ENCODE measurements at regions not wholly inside any gene's neighbourhood (a gene's known extent, or its start where the extent isn't known, plus 50 kb on each side); places are given as distances from the start of the nearest gene placed in this dataset.

DNA sequence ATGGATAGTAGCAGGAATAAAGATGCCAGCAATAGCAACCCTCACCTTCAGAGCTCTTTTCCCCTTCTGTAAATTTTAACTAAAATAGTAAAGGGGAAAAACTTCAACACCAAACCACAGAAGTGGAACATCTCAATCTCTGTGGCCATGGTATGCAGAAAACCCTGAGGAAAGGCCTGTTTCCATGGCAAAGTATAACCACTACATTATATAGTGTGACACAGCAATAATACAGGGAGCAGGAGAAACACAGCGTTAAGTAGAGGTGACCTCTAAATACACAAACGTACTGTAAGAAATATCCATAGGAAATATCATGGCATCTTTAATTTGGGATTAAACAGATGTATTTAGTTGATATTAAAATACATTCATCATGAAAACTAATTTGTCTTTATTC lies 106.4 kb downstream of the SLC24A2 start:
- no peaks in the 10 kb centered on the region for H3K4me1 Mint-ChIP-seq
- H3K27me3 Mint-ChIP-seq = peaks cover 0 to 8% (median 0%) of the 10 kb centered on the region in 3 donors
- no peak overlapping the region for H3K4me3 Mint-ChIP-seq
- H3K36me3 Mint-ChIP-seq = no peaks in the 10 kb centered on the region
- no peak overlapping the region for H3K27ac Mint-ChIP-seq
- ATAC-seq (ENCODE audit: low read depth in 2 of 2) (no peak), DNase-seq (no peak)
- H3K9me3 Mint-ChIP-seq = peaks cover 7 to 27% (median 17%) of the 10 kb centered on the region in 7 donors

DNA sequence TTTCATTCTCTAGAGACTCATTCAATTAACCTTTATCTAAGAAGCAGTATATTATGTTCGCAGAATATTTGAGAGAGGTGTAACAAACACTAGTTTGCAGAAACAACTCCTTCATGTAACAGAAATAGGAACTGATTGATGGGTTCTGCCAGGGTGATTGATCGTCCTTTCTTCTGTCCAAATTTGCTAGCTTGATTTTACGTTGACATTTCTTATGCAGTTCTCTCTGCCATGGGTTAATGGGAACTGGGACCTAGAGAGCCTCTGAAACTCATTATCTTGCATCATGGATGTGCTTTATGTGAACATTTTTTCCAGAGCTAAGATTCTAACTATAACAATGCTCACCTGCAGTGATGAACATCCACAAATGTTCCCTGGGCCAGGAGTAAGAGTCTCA lies 107.0 kb downstream of the SLC24A2 start:
- no peaks in the 10 kb centered on the region for H3K4me1 Mint-ChIP-seq
- no peak for DNase-seq
- peaks cover 0 to 8% (median 0%) of the 10 kb centered on the region in 3 donors for H3K27me3 Mint-ChIP-seq
- no peak for ATAC-seq (ENCODE audit: low read depth in 2 of 2)
- no peak overlapping the region for H3K4me3 Mint-ChIP-seq
- H3K36me3 Mint-ChIP-seq = no peaks in the 10 kb centered on the region
- peaks cover 9 to 27% (median 16%) of the 10 kb centered on the region in 7 donors for H3K9me3 Mint-ChIP-seq
- H3K27ac Mint-ChIP-seq = no peak overlapping the region

DNA sequence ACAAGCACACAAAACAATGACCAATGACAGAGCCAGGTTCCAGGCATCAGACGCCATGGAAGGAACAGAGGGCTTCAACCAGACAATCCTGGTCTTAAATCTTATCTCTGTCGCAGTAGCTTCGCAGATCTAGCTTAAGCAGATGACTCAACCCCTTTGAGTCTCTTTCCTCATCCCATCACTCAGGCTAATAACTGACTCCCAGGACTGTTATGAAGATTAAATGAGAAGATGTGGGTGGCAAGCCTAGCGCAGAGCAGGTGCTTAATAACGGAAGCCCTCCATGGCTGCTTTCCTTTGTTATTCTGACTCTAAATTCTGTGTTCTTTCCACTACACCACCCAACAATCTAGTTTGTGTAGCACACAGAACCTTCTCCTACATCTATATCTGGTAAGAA lies 110.9 kb downstream of the SLC24A2 start:
- no peak overlapping the region for H3K4me3 Mint-ChIP-seq
- H3K27ac Mint-ChIP-seq = no peak overlapping the region
- H3K36me3 Mint-ChIP-seq = no peaks in the 10 kb centered on the region
- peaks cover 5 to 16% (median 8%) of the 10 kb centered on the region in 7 donors for H3K9me3 Mint-ChIP-seq
- H3K27me3 Mint-ChIP-seq = peaks cover 0 to 17% (median 8%) of the 10 kb centered on the region in 3 donors
- H3K4me1 Mint-ChIP-seq = no peaks in the 10 kb centered on the region
- ATAC-seq (ENCODE audit: low read depth in 2 of 2) (no peak), DNase-seq (no peak)

DNA sequence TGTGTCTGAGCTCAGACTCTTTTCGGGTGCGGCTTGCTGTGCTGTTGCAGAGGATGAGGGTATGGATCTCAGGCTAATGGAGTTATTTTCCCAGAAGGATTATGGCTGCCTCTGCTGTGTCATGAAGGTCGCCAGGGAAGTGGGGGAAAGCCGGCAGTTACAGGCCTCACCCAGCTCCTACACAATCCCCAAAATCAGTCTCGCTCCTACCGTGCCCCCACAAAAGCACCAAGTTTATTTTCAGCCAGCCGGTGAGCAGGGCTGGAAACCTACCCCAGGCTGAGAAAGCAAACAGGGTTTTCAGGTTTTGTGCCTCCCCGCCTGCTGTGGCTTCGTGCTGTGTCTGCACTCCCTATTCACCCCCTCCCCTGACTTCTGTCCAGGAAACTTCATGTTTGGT lies 113.3 kb downstream of the SLC24A2 start:
- no peak overlapping the region for H3K27ac Mint-ChIP-seq
- H3K36me3 Mint-ChIP-seq = no peaks in the 10 kb centered on the region
- no peaks in the 10 kb centered on the region for H3K4me1 Mint-ChIP-seq

DNA sequence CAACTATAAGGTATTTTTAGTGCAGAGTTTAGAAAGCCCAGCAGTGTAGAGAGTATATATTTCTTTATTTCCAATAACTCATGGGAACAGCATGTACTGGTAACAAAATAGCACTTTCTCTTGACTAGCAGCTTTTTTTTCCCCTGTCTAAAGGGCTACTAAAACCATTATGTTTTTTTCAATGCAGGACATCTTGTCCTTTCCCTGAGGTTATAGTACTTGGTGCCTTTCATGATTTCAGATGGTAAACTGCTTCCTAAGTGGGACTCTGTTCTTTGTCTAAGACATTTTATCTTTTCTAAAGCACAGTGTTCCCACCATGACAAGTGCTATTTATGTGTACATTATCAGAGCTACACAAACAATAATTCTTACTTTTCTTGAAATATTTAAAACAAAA lies 122.3 kb downstream of the SLC24A2 start:
- Mint-ChIP-seq H3K36me3 (no peaks in the 10 kb centered on the region), H3K4me1 (no peaks in the 10 kb centered on the region)
- no peak for ATAC-seq (ENCODE audit: low read depth in 2 of 2)

More for the DNA sequence above, 113.3 kb downstream of the SLC24A2 start:
- Mint-ChIP-seq H3K4me3 (no peak overlapping the region), H3K9me3 (peaks cover 4 to 16% (median 7%) of the 10 kb centered on the region in 7 donors), H3K27me3 (peaks cover 0 to 17% (median 0%) of the 10 kb centered on the region in 3 donors)
- DNase-seq (no peak), ATAC-seq (ENCODE audit: low read depth in 2 of 2) (no peak)

DNA sequence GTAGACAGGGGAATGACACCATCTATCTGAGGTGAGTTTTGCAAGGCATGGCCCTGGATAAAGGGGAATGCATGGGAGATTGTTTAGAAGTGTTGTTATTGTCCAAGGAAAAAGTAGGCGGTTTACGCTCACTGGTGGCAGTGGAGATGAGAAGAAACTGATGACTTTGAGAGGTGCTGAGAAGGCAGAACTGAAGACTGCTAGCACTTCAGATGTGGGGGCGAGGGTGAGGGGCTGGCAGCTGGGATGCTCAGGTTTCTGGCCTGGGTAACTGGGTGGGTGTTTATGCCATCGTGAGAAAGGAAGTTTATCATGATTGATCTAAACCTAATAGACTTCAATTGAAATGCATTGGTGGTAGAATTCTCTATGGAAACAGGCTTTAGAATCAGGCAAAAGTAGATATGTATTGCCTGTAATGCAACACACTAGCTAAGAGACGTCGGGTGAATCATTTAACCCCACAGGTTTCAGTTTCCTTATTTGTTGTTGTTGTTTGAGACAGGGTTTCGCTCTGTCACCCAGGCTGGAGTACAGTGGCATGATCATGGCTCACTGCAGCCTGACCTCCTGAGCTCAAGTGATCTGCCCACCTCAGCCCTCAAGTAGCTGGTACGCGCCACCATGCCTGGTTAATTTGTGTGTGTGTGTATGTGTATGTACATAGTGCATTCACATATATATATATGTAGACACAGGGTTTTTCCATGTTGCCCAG lies 123.5 kb downstream of the SLC24A2 start:
- peaks cover under 1 to 8% (median 6%) of the 10 kb centered on the region in 3 donors for H3K27me3 Mint-ChIP-seq
- DNase-seq (no peak), ATAC-seq (ENCODE audit: low read depth in 2 of 2) (no peak)

More for the DNA sequence above, 122.3 kb downstream of the SLC24A2 start:
- Mint-ChIP-seq H3K27ac (no peak overlapping the region), H3K4me3 (no peak overlapping the region), H3K27me3 (peaks cover 0 to 8% (median 6%) of the 10 kb centered on the region in 3 donors), H3K9me3 (peaks cover 0 to 4% (median 0%) of the 10 kb centered on the region in 7 donors)
- no peak for DNase-seq

DNA sequence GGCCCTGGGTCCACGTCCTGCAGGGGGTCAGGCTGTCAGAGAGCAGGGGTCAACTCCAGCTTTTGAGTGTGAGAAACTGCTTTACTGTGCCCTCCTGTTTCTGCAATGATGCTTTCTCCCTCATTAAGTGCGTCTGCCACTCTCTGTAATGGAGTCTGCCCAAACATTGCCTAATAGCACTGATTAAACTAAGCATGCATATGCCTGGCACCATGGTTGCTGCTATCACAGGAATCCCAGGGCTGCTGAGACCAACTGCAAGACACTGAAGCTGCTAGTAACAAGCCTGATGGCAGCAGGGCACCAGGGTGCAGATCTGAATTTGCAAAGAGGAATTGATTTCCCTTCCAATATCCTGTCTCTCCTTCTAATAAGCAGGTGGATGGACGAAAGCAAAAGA lies 125.3 kb downstream of the SLC24A2 start:
- Mint-ChIP-seq H3K4me1 (no peaks in the 10 kb centered on the region), H3K27ac (no peak overlapping the region), H3K9me3 (peaks cover 0 to 2% (median 0%) of the 10 kb centered on the region in 7 donors), H3K36me3 (no peaks in the 10 kb centered on the region), H3K4me3 (no peak overlapping the region), H3K27me3 (peaks cover 0 to 13% (median 4%) of the 10 kb centered on the region in 3 donors)
- no peak for ATAC-seq (ENCODE audit: low read depth in 2 of 2)
- DNase-seq = no peak

More for the DNA sequence above, 123.5 kb downstream of the SLC24A2 start:
- Mint-ChIP-seq H3K27ac (no peak overlapping the region), H3K4me1 (no peaks in the 10 kb centered on the region), H3K9me3 (peaks cover 0 to 2% (median 0%) of the 10 kb centered on the region in 7 donors), H3K4me3 (no peak overlapping the region), H3K36me3 (no peaks in the 10 kb centered on the region)

DNA sequence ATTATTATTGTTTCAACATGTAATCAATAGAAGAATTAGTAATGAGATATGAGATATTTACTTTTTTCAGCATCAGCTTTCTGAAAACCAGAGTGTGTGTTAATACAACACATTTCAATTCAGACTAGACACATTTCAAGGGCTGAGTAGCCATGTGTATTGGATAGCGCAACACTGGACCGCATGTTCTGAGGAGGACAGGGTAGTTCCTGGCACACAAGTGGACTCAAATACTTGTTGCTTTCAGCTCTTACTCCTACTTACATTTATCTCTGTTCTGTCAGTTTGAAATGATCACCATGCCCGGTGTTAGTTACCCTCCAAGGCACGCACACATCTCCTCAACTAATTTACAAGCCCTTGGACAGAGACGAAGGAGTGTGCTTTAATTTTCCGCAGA lies 126.6 kb downstream of the SLC24A2 start:
- ATAC-seq (ENCODE audit: low read depth in 2 of 2) (no peak), DNase-seq (no peak)
- Mint-ChIP-seq H3K9me3 (peaks cover 0 to 2% (median 0%) of the 10 kb centered on the region in 7 donors), H3K4me1 (no peaks in the 10 kb centered on the region), H3K4me3 (no peak overlapping the region), H3K27ac (no peak overlapping the region), H3K36me3 (no peaks in the 10 kb centered on the region), H3K27me3 (peaks cover 0 to 8% (median 4%) of the 10 kb centered on the region in 3 donors)

DNA sequence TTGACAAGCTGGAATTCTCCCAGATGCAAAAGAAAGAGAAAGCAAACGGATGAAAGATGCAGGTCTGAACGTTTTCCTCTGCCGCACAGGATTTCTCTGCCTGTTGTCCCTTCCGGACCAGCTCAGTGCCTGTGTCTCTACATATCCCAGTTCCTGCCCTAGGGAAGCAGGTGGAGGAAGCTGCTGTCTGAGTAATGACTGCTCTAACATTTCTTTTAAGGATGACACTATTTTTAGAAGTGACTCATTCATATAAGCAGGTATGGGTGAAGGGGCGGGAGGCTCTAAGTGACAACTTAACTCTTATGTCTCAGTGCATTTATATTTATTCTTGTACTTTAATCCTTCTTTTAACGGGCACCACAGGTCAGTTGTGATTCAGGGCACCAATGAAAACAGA lies 128.8 kb downstream of the SLC24A2 start:
- peaks cover 0 to 4% (median 0%) of the 10 kb centered on the region in 7 donors for H3K9me3 Mint-ChIP-seq
- no peaks in the 10 kb centered on the region for H3K4me1 Mint-ChIP-seq
- no peak overlapping the region for H3K4me3 Mint-ChIP-seq
- peaks cover 0 to 8% (median 4%) of the 10 kb centered on the region in 3 donors for H3K27me3 Mint-ChIP-seq
- DNase-seq (no peak), ATAC-seq (ENCODE audit: low read depth in 2 of 2) (no peak)
- no peak overlapping the region for H3K27ac Mint-ChIP-seq
- H3K36me3 Mint-ChIP-seq = no peaks in the 10 kb centered on the region

DNA sequence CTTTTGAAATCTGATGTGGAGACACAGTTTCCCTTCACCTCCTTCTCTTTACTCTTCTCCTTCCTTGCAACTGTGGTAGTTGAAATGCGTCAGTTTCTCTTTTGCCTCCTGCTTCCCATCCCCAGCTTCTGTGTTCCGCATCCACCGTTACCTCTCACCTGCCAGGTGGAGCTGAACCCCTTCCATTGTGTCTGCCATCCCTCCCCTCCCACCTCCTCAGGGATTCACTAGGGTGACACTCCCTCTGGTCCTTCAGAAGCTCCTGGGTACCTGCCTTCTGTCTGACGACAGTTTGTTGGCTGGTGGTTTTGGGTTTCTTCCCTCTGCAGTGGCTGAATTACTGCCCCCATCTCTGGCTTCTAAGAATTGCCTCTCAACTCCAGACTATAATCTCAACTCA lies 132.1 kb downstream of the SLC24A2 start:
- H3K27ac Mint-ChIP-seq = no peak overlapping the region
- DNase-seq (no peak), ATAC-seq (ENCODE audit: low read depth in 2 of 2) (no peak)
- no peaks in the 10 kb centered on the region for H3K4me1 Mint-ChIP-seq
- peaks cover 0 to 5% (median 0%) of the 10 kb centered on the region in 7 donors for H3K9me3 Mint-ChIP-seq
- peaks cover 0 to 8% (median 4%) of the 10 kb centered on the region in 3 donors for H3K27me3 Mint-ChIP-seq
- H3K4me3 Mint-ChIP-seq = no peak overlapping the region
- no peaks in the 10 kb centered on the region for H3K36me3 Mint-ChIP-seq

DNA sequence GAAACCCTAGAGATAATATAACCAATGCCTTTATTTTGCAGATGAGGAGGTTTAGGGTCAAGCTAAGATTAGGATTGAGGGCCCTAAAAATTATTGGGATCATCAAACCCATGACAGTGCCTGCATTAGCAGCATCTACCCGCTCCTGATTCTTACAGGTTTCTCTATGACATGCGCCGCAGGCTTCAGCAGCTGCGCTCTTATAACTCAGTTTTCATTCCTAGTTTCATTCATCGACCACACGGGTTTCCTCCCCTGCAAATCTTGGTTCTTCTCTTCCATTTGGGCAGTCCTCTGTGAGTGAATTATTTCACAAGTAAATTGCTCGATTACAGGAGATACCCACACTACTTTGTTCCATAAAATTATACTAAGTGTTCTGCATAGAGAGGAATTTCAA lies 137.2 kb downstream of the SLC24A2 start:
- no peak overlapping the region for H3K4me3 Mint-ChIP-seq
- H3K36me3 Mint-ChIP-seq = no peaks in the 10 kb centered on the region
- H3K9me3 Mint-ChIP-seq = peaks cover 0 to 5% (median 0%) of the 10 kb centered on the region in 7 donors
- no peaks in the 10 kb centered on the region for H3K4me1 Mint-ChIP-seq
- H3K27ac Mint-ChIP-seq = no peak overlapping the region
- DNase-seq = no peak
- no peak for ATAC-seq (ENCODE audit: low read depth in 2 of 2)
- H3K27me3 Mint-ChIP-seq = peaks cover 0 to 12% (median 8%) of the 10 kb centered on the region in 3 donors

DNA sequence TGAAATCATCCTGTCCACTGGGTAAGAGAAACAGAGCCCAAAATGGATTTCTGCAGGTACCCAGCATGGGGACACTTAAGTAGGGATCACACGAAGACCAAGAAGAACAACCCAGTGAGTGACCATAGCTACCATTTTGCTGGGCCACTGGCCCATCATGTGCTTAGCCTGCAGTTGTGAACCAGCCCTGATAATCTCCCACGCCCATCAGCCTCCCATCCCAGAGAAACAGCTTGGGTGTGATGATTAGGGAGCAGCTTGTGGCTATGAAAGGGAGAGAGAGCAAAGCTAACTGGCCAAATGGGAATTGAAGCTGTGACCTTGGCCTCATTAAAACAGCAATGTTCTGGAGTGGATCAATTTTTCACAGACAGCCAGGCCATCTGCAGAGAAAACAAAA lies 138.5 kb downstream of the SLC24A2 start:
- H3K4me1 Mint-ChIP-seq = no peaks in the 10 kb centered on the region
- peaks cover 0 to 5% (median 0%) of the 10 kb centered on the region in 7 donors for H3K9me3 Mint-ChIP-seq
- H3K36me3 Mint-ChIP-seq = no peaks in the 10 kb centered on the region
- H3K27me3 Mint-ChIP-seq = peaks cover 0 to 17% (median 14%) of the 10 kb centered on the region in 3 donors
- no peak for ATAC-seq (ENCODE audit: low read depth in 2 of 2)
- H3K4me3 Mint-ChIP-seq = no peak overlapping the region
- DNase-seq = no peak
- H3K27ac Mint-ChIP-seq = no peak overlapping the region

DNA sequence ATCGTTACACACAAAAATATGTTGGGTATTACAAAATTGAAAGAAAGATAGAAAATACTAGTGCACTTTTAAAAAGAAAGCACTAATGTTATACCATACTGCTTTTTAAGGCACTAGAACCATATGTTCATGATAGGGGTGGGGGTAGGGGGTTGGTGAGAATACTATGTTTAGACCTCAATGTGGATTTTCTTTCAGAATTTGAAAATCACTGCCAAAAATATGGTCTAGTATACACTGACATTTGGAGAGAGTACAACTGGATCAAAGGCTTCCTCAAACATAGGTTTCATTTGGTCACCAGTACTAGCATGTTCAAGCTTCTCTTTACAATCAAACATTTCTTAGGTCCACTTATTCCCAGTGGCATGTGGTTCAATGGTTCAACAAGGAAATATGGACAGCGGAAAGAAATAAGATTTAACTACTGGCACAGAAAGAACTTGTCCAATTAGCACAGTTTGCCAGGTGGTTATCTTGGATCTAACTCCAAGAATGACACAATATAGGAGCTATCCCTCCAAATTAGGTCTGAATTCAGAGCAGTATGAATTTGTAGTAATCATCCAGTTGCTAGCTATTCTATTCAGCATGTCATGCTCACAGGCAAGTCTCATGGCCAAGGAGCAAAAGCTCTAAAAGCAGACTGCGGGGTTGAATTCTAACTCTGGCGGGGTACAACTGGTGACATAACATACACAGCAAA lies 139.3 kb downstream of the SLC24A2 start:
- Mint-ChIP-seq H3K4me3 (no peak overlapping the region), H3K27ac (no peak overlapping the region), H3K27me3 (peaks cover 0 to 17% (median 14%) of the 10 kb centered on the region in 3 donors), H3K9me3 (peaks cover 0 to 5% (median 0%) of the 10 kb centered on the region in 7 donors), H3K4me1 (no peaks in the 10 kb centered on the region), H3K36me3 (no peaks in the 10 kb centered on the region)
- DNase-seq = no peak
- no peak for ATAC-seq (ENCODE audit: low read depth in 2 of 2)

DNA sequence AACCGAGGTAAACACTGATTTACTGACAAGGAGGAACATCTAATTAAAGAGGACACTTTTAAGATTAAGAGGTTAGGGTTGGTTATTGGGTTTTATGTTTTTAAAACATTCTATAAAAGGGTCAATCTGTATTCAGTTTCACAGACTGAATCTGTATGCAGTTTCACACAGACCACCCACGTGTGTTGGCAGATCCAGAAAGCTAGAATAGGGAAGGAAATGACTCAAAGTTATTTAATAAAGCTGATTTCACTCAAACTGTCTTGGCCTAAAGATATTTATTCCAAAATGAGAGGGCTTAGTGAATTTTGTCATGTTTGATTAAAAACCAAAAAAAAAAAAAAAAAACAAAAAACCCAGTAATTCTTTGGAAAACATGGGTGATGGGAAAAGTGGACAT lies 140.2 kb downstream of the SLC24A2 start:
- no peaks in the 10 kb centered on the region for H3K36me3 Mint-ChIP-seq
- no peak overlapping the region for H3K27ac Mint-ChIP-seq
- no peaks in the 10 kb centered on the region for H3K4me1 Mint-ChIP-seq
- H3K9me3 Mint-ChIP-seq = peaks cover 0 to 5% (median 0%) of the 10 kb centered on the region in 7 donors
- ATAC-seq (ENCODE audit: low read depth in 2 of 2) = no peak
- no peak for DNase-seq
- H3K27me3 Mint-ChIP-seq = peaks cover 0 to 17% (median 14%) of the 10 kb centered on the region in 3 donors
- H3K4me3 Mint-ChIP-seq = no peak overlapping the region
